GM23338 (cell line): ENCODE measurements at regions not wholly inside any gene's neighbourhood (a gene's known extent, or its start where the extent isn't known, plus 50 kb on each side); places are given as distances from the start of the nearest gene placed in this dataset.

ENCODE experiments used
- CREB1 ChIP-seq: fragments of 250-450 bp; sonication (Bioruptor Pico); IDR thresholded peaks from 2 replicates; pipeline ENCODE4 v1.5.0; 2020; ENCODE audit warnings: low read depth, mild to moderate bottlenecking, moderate library complexity
- ETS1 ChIP-seq: IDR thresholded peaks from 2 replicates; pipeline ENCODE4 v1.6.1; 2016; ENCODE audit warnings: antibody characterized with exemption
- EZH2 ChIP-seq: fragments of 200-600 bp; sonication (generic); IDR thresholded peaks from one replicate; pipeline ENCODE4 v1.8.0; 2017; ENCODE audit warnings: antibody characterized with exemption, mild to moderate bottlenecking, low read depth; ENCODE audit not compliant: unreplicated experiment
- EZH2phosphoT487 ChIP-seq: fragments of 200-600 bp; sonication (generic); IDR thresholded peaks from one replicate; pipeline ENCODE4 v1.8.1; 2018; ENCODE audit warnings: antibody characterized with exemption; ENCODE audit not compliant: unreplicated experiment
- JUNB ChIP-seq: IDR thresholded peaks from one replicate; pipeline ENCODE4 v1.6.1; 2016; ENCODE audit warnings: antibody characterized with exemption; ENCODE audit not compliant: unreplicated experiment
- NANOG ChIP-seq: IDR thresholded peaks from 2 replicates; pipeline ENCODE4 v1.6.1; 2016; ENCODE audit warnings: antibody characterized with exemption, borderline replicate concordance
- POLR2AphosphoS5 ChIP-seq: IDR thresholded peaks from 2 replicates; pipeline ENCODE4 v1.6.1; 2016; ENCODE audit warnings: antibody characterized with exemption, low read depth
- ZNF114 ChIP-seq: fragments of 250-450 bp; sonication (Bioruptor Pico); IDR thresholded peaks from 2 replicates; pipeline ENCODE4 v1.5.0; 2020; ENCODE audit warnings: mild to moderate bottlenecking, moderate library complexity
- ZNF331 ChIP-seq: fragments of 250-450 bp; sonication (Bioruptor Pico); IDR thresholded peaks from 2 replicates; pipeline ENCODE4 v1.5.0; 2020; ENCODE audit warnings: low read depth, mild to moderate bottlenecking, moderate library complexity
- TF ChIP-seq, protein P1 (sequence below), 2 experiments: fragments of 200-600 bp in 1 of 2; sonication (generic) in 1 of 2; conservative IDR thresholded peaks; 2 replicates each; pipeline versions ENCODE4 v1.5.1 to v1.6.1; 2016 to 2017; ENCODE audit warnings: antibody characterized with exemption in 2 of 2, low read depth in 2 of 2, mild to moderate bottlenecking in 2 of 2, moderate library complexity in 1 of 2
- TF ChIP-seq, protein P2 (sequence below): IDR thresholded peaks from one replicate; pipeline ENCODE4 v1.6.1; 2018; ENCODE audit warnings: antibody characterized with exemption; ENCODE audit not compliant: unreplicated experiment
- TF ChIP-seq, protein P3 (sequence below): fragments of 250-450 bp; sonication (Bioruptor Pico); IDR thresholded peaks from 2 replicates; pipeline ENCODE4 v1.5.0; 2020; ENCODE audit warnings: mild to moderate bottlenecking, moderate library complexity

DNA sequence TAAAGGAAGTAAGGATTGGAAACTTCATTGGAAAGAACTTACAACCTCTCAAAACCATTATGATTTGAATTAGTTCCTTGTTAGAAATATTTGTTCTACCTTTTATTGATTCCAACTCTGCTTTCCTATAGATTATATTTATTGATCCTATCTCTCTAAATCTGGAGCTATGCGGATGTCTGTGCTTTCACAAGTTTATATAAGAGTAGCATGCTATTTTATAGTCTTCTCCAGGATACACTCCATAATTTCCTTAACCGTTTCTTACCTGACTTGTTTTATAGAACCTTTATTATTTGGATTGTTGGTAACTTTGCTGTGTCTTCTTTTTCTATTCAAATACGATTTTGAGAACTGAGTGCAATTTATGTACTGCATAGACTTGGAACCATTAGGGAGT is 668.1 kb downstream of the RAPGEF2 start:
- TF ChIP-seq NANOG (no peak), EZH2 (no peak), JUNB (no peak), POLR2AphosphoS5 (no peak), EZH2phosphoT487 (no peak), CREB1 (CRISPR knock-in tag) (no peak), ETS1 (no peak), ZNF331 (no peak), ZNF114 (no peak)
- TF ChIP-seq, protein P1, sequence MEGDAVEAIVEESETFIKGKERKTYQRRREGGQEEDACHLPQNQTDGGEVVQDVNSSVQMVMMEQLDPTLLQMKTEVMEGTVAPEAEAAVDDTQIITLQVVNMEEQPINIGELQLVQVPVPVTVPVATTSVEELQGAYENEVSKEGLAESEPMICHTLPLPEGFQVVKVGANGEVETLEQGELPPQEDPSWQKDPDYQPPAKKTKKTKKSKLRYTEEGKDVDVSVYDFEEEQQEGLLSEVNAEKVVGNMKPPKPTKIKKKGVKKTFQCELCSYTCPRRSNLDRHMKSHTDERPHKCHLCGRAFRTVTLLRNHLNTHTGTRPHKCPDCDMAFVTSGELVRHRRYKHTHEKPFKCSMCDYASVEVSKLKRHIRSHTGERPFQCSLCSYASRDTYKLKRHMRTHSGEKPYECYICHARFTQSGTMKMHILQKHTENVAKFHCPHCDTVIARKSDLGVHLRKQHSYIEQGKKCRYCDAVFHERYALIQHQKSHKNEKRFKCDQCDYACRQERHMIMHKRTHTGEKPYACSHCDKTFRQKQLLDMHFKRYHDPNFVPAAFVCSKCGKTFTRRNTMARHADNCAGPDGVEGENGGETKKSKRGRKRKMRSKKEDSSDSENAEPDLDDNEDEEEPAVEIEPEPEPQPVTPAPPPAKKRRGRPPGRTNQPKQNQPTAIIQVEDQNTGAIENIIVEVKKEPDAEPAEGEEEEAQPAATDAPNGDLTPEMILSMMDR (conservative IDR thresholded peaks at IDR 0.05; ENCODE audit: low read depth in 2 of 2): no peak
- TF ChIP-seq, protein P2, sequence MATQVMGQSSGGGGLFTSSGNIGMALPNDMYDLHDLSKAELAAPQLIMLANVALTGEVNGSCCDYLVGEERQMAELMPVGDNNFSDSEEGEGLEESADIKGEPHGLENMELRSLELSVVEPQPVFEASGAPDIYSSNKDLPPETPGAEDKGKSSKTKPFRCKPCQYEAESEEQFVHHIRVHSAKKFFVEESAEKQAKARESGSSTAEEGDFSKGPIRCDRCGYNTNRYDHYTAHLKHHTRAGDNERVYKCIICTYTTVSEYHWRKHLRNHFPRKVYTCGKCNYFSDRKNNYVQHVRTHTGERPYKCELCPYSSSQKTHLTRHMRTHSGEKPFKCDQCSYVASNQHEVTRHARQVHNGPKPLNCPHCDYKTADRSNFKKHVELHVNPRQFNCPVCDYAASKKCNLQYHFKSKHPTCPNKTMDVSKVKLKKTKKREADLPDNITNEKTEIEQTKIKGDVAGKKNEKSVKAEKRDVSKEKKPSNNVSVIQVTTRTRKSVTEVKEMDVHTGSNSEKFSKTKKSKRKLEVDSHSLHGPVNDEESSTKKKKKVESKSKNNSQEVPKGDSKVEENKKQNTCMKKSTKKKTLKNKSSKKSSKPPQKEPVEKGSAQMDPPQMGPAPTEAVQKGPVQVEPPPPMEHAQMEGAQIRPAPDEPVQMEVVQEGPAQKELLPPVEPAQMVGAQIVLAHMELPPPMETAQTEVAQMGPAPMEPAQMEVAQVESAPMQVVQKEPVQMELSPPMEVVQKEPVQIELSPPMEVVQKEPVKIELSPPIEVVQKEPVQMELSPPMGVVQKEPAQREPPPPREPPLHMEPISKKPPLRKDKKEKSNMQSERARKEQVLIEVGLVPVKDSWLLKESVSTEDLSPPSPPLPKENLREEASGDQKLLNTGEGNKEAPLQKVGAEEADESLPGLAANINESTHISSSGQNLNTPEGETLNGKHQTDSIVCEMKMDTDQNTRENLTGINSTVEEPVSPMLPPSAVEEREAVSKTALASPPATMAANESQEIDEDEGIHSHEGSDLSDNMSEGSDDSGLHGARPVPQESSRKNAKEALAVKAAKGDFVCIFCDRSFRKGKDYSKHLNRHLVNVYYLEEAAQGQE: no peak
- TF ChIP-seq, protein P3, sequence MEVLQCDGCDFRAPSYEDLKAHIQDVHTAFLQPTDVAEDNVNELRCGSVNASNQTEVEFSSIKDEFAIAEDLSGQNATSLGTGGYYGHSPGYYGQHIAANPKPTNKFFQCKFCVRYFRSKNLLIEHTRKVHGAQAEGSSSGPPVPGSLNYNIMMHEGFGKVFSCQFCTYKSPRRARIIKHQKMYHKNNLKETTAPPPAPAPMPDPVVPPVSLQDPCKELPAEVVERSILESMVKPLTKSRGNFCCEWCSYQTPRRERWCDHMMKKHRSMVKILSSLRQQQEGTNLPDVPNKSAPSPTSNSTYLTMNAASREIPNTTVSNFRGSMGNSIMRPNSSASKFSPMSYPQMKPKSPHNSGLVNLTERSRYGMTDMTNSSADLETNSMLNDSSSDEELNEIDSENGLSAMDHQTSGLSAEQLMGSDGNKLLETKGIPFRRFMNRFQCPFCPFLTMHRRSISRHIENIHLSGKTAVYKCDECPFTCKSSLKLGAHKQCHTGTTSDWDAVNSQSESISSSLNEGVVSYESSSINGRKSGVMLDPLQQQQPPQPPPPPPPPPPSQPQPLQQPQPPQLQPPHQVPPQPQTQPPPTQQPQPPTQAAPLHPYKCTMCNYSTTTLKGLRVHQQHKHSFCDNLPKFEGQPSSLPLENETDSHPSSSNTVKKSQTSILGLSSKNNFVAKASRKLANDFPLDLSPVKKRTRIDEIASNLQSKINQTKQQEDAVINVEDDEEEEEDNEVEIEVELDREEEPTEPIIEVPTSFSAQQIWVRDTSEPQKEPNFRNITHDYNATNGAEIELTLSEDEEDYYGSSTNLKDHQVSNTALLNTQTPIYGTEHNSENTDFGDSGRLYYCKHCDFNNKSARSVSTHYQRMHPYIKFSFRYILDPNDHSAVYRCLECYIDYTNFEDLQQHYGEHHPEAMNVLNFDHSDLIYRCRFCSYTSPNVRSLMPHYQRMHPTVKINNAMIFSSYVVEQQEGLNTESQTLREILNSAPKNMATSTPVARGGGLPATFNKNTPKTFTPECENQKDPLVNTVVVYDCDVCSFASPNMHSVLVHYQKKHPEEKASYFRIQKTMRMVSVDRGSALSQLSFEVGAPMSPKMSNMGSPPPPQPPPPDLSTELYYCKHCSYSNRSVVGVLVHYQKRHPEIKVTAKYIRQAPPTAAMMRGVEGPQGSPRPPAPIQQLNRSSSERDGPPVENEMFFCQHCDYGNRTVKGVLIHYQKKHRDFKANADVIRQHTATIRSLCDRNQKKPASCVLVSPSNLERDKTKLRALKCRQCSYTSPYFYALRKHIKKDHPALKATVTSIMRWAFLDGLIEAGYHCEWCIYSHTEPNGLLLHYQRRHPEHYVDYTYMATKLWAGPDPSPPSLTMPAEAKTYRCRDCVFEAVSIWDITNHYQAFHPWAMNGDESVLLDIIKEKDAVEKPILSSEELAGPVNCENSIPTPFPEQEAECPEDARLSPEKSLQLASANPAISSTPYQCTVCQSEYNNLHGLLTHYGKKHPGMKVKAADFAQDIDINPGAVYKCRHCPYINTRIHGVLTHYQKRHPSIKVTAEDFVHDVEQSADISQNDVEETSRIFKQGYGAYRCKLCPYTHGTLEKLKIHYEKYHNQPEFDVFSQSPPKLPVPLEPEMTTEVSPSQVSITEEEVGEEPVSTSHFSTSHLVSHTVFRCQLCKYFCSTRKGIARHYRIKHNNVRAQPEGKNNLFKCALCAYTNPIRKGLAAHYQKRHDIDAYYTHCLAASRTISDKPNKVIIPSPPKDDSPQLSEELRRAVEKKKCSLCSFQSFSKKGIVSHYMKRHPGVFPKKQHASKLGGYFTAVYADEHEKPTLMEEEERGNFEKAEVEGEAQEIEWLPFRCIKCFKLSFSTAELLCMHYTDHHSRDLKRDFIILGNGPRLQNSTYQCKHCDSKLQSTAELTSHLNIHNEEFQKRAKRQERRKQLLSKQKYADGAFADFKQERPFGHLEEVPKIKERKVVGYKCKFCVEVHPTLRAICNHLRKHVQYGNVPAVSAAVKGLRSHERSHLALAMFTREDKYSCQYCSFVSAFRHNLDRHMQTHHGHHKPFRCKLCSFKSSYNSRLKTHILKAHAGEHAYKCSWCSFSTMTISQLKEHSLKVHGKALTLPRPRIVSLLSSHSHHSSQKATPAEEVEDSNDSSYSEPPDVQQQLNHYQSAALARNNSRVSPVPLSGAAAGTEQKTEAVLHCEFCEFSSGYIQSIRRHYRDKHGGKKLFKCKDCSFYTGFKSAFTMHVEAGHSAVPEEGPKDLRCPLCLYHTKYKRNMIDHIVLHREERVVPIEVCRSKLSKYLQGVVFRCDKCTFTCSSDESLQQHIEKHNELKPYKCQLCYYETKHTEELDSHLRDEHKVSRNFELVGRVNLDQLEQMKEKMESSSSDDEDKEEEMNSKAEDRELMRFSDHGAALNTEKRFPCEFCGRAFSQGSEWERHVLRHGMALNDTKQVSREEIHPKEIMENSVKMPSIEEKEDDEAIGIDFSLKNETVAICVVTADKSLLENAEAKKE (CRISPR knock-in tag): no peak
